ENCODE measurements at regions not wholly inside any gene's neighbourhood (a gene's known extent, or its start where the extent isn't known, plus 50 kb on each side); places are given as distances from the start of the nearest gene placed in this dataset.

DNA sequence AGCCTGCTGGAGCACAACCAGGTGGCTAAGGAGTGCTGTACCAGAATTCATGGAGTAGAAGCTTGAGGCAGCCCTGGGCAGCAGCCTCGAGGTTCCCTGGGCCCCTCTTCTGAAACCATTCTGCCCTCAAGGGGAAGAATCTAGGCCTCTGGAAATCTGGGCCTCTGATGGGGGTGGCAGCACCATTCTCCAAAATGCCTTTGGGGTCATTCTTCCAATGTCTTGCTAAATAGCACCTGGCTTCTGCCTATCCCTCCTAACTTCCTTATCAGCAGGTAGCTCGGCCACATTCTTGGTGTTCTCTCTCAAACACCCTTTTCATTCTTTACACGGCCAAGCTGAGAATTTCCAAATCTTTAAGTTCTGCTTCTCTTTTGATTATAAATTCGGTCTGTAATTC, 473.6 kb downstream of the BCOR start:
- intact Hi-C loops (cut with DNase I): no loop called here
- 50 to 56% methylated on average over 4 of the region's 4 CpGs for WGBS, 2 donors
- no peak for DNase-seq
- H3K9me3 ChIP-seq: no peaks in the 10 kb centered on the region
- TF ChIP-seq, protein P1, sequence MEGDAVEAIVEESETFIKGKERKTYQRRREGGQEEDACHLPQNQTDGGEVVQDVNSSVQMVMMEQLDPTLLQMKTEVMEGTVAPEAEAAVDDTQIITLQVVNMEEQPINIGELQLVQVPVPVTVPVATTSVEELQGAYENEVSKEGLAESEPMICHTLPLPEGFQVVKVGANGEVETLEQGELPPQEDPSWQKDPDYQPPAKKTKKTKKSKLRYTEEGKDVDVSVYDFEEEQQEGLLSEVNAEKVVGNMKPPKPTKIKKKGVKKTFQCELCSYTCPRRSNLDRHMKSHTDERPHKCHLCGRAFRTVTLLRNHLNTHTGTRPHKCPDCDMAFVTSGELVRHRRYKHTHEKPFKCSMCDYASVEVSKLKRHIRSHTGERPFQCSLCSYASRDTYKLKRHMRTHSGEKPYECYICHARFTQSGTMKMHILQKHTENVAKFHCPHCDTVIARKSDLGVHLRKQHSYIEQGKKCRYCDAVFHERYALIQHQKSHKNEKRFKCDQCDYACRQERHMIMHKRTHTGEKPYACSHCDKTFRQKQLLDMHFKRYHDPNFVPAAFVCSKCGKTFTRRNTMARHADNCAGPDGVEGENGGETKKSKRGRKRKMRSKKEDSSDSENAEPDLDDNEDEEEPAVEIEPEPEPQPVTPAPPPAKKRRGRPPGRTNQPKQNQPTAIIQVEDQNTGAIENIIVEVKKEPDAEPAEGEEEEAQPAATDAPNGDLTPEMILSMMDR (IDR thresholded peaks at IDR 0.05): no peak
- no peaks in the 10 kb centered on the region for H3K4me1 ChIP-seq
- no peak for ATAC-seq
- no peak overlapping the region for H3K4me3 ChIP-seq
- FAIRE-seq: no peak
- no peak overlapping the region for H3K27ac ChIP-seq
- H3K36me3 ChIP-seq: no peaks in the 10 kb centered on the region
- peaks cover 0 to 3% (median 1%) of the 10 kb centered on the region in 4 donors for H3K27me3 ChIP-seq

DNA sequence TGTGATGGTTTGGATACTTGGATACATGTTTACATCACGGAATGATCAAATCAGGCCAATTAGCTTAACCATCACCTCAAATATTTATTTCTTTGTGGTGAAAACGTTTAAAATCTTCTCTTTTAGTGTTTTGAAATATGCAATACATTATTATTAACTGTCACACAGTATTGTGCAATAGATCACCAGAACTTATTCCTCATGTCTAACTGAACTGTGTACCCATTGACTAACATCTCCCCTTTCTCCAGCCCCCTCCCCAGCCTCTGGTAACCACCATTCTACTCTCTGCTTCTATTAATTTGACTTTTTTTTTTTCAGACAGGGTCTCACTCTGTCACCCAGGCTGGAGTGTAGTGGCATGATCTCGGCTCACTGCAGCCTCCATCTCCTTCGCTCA, 471.9 kb downstream of the BCOR start:
- Histone ChIP-seq H3K27ac (no peak overlapping the region), H3K9me3 (no peaks in the 10 kb centered on the region), H3K4me3 (no peak overlapping the region), H3K4me1 (no peaks in the 10 kb centered on the region), H3K36me3 (no peaks in the 10 kb centered on the region), H3K27me3 (peaks cover 0 to 3% (median 0%) of the 10 kb centered on the region in 4 donors)
- FAIRE-seq (no peak), DNase-seq (no peak), ATAC-seq (no peak)
- intact Hi-C loops (cut with DNase I): no loop called here
- WGBS, 2 donors: 68 to 82% methylated on average over 4 of the region's 4 CpGs
- TF ChIP-seq, protein P1 (IDR thresholded peaks at IDR 0.05): no peak

DNA sequence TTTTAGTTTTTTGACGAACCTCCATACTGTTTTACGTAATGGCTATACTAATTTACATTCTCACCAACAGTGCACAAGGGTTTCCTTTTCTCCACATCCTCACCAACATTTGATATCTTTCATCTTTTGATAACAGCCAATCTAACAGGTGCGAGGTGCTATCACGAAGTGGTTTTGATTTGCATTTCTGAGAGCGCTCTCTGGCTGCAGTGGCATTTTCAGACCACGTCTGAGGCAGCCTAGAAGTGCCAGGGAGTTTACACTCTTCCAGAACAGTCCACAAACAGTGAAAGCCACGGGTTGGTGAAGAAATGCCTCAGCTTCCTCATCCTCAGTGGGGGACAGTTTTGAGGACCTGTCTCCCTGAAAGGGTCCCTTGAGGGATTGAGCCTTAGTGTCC, 471.0 kb downstream of the BCOR start:
- intact Hi-C loops (cut with DNase I): no loop called here
- no peak for ATAC-seq

DNA sequence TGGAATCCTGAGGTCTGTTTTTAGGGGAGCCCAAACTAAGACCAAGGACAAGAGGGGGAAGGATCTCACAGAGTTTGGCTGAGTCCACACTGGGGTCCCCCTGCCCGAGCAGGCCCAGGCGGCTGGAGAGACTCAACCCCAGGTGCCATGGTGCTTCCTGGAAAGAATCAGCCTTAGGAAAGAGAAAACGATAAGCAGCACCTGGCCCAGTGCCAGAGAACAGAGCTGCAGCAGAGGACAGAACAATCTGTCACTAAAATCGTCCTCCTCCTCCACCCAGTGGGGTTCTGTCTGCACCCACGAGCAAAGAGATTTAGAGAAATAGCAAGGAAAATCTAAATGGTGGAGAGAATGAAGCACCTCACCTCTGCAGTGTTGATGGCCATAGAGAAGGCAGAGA, 470.5 kb downstream of the BCOR start:
- WGBS, 2 donors: 22 to 27% methylated on average over 5 of the region's 5 CpGs
- FAIRE-seq: no peak
- no peak overlapping the region for H3K27ac ChIP-seq
- no peak for DNase-seq
- intact Hi-C loops (cut with DNase I): no loop called here
- no peaks in the 10 kb centered on the region for H3K4me1 ChIP-seq
- H3K36me3 ChIP-seq: no peaks in the 10 kb centered on the region
- no peak overlapping the region for H3K4me3 ChIP-seq
- TF ChIP-seq, protein P1 (IDR thresholded peaks at IDR 0.05): no peak
- ATAC-seq: no peak
- no peaks in the 10 kb centered on the region for H3K9me3 ChIP-seq
- H3K27me3 ChIP-seq: peaks cover 0 to 3% (median 0%) of the 10 kb centered on the region in 4 donors

More for the DNA sequence above, 471.0 kb downstream of the BCOR start:
- no peak for FAIRE-seq
- peaks cover 0 to 3% (median 0%) of the 10 kb centered on the region in 4 donors for H3K27me3 ChIP-seq
- no peaks in the 10 kb centered on the region for H3K4me1 ChIP-seq
- H3K36me3 ChIP-seq: no peaks in the 10 kb centered on the region
- no peak overlapping the region for H3K4me3 ChIP-seq
- 57 to 64% methylated on average over 7 of the region's 7 CpGs for WGBS, 2 donors
- TF ChIP-seq, protein P1 (IDR thresholded peaks at IDR 0.05): no peak
- no peak for DNase-seq
- H3K9me3 ChIP-seq: no peaks in the 10 kb centered on the region
- no peak overlapping the region for H3K27ac ChIP-seq

DNA sequence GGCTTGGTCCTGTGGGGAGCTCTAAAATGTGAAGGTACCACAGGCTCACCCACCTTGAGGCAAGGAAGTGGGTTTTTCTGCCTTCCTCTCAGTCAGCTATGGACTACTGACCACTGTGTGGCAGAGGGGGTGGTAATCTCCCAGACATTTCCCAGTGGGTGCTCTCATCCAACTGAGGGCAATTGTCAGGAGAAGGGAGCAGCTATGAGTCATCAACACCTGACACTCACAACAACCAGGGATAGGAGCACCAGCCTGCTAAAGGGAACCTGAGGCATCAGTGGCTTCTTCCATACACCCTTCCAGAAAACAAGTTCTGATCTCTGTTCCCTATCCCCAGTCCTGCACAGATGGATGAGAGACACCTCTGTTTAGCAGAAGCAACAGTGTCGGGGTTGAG, 468.8 kb downstream of the BCOR start:
- H3K27me3 ChIP-seq: peaks cover 0 to 3% (median 0%) of the 10 kb centered on the region in 4 donors
- no peaks in the 10 kb centered on the region for H3K9me3 ChIP-seq
- no peak overlapping the region for H3K4me3 ChIP-seq
- TF ChIP-seq, protein P1 (IDR thresholded peaks at IDR 0.05): no peak
- H3K27ac ChIP-seq: no peak overlapping the region
- no peaks in the 10 kb centered on the region for H3K36me3 ChIP-seq
- DNase-seq (no peak), FAIRE-seq (no peak), ATAC-seq (no peak)
- WGBS, 2 donors: 65 to 82% methylated on average over 1 of the region's 1 CpG
- intact Hi-C loops (cut with DNase I): no loop called here
- H3K4me1 ChIP-seq: no peaks in the 10 kb centered on the region
